D721Med (cell line): ENCODE measurements at regions not wholly inside any gene's neighbourhood (a gene's known extent, or its start where the extent isn't known, plus 50 kb on each side); places are given as distances from the start of the nearest gene placed in this dataset.

ENCODE experiments used
- DNase-seq: peaks from one replicate; pipeline ENCODE4 v3.0.0; 2011; ENCODE audit warnings: low spot score; ENCODE audit not compliant: insufficient read length
- FAIRE-seq: peaks from 2 replicates; lab custom pipeline; 2011; peaks lifted over from hg19 to GRCh38; lab: Jason Lieb, UNC
- CTCF ChIP-seq: IDR thresholded peaks from 2 replicates; pipeline ENCODE4 v1.5.1; 2012; ENCODE audit warnings: mild to moderate bottlenecking, control low read depth; ENCODE audit not compliant: insufficient read depth; ENCODE audit errors: missing control alignments

GRCh38 chr17:77892469-77893143 is 65.9 kb upstream of the TNRC6C start:
- DNase-seq, result no peak
- FAIRE-seq, result no peak
- TF ChIP-seq CTCF, result peak; percentile 26

DNA sequence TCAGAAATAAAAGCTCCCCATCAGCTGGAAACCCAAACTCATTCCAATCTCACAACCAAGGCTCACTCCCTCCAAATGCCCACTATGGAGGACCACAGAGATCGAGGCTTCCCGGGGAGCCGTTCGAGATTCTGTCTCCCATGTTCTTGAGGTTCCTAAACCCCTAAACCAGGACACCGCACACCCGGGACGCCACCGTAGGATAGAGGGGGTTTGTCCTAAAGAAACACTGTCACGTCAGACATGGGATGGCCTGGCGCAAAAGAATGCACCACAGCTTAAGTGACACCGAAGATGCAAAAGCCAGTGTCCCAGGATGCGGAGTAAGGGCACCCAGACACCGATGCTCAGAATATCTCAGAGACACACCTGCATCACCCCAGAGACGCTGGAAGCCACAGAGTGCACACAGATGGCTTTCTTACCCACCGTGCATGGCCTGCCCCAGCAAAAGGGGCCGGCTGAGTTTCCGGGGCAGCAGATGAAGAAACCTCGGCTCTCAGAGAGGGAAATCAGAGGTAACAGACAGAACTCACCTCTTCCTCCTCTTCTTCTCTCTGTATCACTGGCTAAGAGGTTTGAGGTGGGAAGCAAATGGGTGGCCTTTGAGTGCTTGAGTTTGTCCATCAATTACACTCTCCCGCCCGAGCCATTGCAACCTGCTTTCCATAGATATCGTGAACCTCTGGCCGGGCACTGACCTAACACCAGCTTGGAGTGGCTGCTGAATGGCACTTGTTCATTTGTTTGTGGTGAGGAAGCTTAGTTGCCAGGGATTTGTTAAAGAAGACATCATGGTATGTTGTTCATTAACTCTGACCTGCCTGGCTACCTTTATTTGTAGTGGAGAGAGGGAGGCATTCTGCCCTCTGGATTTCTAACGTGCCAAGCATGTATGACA is 65.1 kb upstream of the TNRC6C start:
- TF ChIP-seq CTCF, result no peak
- FAIRE-seq (no peak), DNase-seq (no peak)

DNA sequence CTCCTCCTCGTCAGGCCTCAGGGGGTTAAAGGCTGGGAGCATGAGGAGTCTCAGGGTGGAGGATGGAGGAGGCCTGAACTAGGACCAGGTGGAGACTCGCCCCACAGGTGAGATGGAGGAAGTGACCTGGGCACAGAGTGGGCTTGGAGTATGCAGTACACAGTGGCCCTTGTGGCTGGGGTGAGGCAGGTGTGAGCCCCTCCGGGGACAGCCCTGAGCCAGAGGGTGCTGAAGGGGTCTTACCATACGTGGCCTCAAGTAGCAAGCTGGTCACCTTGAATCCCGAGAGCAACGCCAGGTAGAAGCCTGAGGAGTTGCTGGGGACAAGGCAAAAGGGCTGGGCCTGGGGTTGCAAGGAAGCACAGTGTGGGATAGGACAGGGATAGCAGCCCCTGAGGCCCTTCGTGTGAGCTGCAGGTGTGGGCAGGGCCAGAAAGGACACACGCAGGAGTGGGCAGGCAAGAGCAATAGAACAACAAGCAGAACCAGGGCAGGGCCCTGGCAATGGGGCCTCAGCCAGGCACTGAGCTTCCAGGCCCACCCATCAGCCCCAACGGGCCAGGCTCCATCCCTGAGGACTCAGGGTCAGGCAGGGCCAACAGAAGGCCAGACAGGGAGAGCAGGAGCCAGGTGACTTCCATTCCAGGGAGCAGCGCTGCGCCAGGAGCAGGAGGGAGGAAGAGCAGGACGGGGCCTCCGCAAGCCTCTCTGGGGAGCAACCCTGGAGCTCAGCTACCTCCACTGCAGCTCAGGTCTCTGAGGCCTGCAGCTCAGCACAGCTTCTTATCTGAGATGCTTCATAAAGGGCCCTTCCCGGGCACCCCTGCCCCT is 64.2 kb upstream of the TNRC6C start:
- FAIRE-seq (no peak), DNase-seq (no peak)
- no peak for TF ChIP-seq CTCF

GRCh38 chr17:77897741-77898301 is 60.7 kb upstream of the TNRC6C start:
- DNase-seq (no peak), FAIRE-seq (no peak)
- no peak for TF ChIP-seq CTCF

- FAIRE-seq (no peak), DNase-seq (no peak)
- no peak for TF ChIP-seq CTCF
These were observed 59.7 kb upstream of the TNRC6C start for GRCh38 chr17:77898521-77899434.

GRCh38 chr17:77899498-77899897 is 59.0 kb upstream of the TNRC6C start:
- DNase-seq, result no peak
- no peak for TF ChIP-seq CTCF
- FAIRE-seq, result no peak
